ENCODE measurements at regions not wholly inside any gene's neighbourhood (a gene's known extent, or its start where the extent isn't known, plus 50 kb on each side); places are given as distances from the start of the nearest gene placed in this dataset.
A peak's percentile ranks its signal among the peaks of the same experiment; 100 is the strongest.

- Histone ChIP-seq H3K9ac (ENCODE audit: low read depth, low read length) (no peak overlapping the region), H3K4me3 (ENCODE audit: low read depth in 1 of 2, low read length in 2 of 2) (no peak overlapping the region), H4K20me1 (ENCODE audit: insufficient read depth, low read length) (no peaks in the 10 kb centered on the region), H3K4me2 (ENCODE audit: insufficient read depth, low read length) (no peak overlapping the region), H3K27me3 (ENCODE audit: insufficient read depth, low read length, poor library complexity) (no peaks in the 10 kb centered on the region), H3K36me3 (ENCODE audit: insufficient read depth, low read length) (no peaks in the 10 kb centered on the region), H3K4me1 (ENCODE audit: insufficient read depth, low read length) (peaks cover 8% of the 10 kb centered on the region), H2AFZ (ENCODE audit: low read depth, low read length) (no peak overlapping the region), H3K27ac (ENCODE audit: low read length) (no peak overlapping the region), H3K79me2 (ENCODE audit: insufficient read depth, low read length) (no peaks in the 10 kb centered on the region), H3K9me3 (ENCODE audit: insufficient read depth, low read length, severe bottlenecking) (peaks cover 24% of the 10 kb centered on the region)
- no peak for TF ChIP-seq CTCF (IDR thresholded peaks at IDR 0.05; ENCODE audit: borderline replicate concordance, extremely low read depth, low read length, poor library complexity, severe bottlenecking)
- no peak for TF ChIP-seq EZH2 (IDR thresholded peaks at IDR 0.05; ENCODE audit: borderline replicate concordance, low read depth, low read length, severe bottlenecking)
- ATAC-seq (ENCODE audit: insufficient read depth, low read depth) (no peak), DNase-seq (no peak)
Measured at GRCh38 chr6:166104107-166104506, 63.5 kb downstream of the TBXT start.

- Histone ChIP-seq H3K27ac (ENCODE audit: low read length) (no peak overlapping the region), H3K4me3 (ENCODE audit: low read depth in 1 of 2, low read length in 2 of 2) (no peak overlapping the region), H3K27me3 (ENCODE audit: insufficient read depth, low read length, poor library complexity) (no peaks in the 10 kb centered on the region), H3K36me3 (ENCODE audit: insufficient read depth, low read length) (no peaks in the 10 kb centered on the region), H3K79me2 (ENCODE audit: insufficient read depth, low read length) (no peaks in the 10 kb centered on the region), H3K4me2 (ENCODE audit: insufficient read depth, low read length) (no peak overlapping the region), H4K20me1 (ENCODE audit: insufficient read depth, low read length) (no peaks in the 10 kb centered on the region), H2AFZ (ENCODE audit: low read depth, low read length) (no peak overlapping the region), H3K9me3 (ENCODE audit: insufficient read depth, low read length, severe bottlenecking) (peaks cover 29% of the 10 kb centered on the region), H3K9ac (ENCODE audit: low read depth, low read length) (no peak overlapping the region), H3K4me1 (ENCODE audit: insufficient read depth, low read length) (peaks cover 8% of the 10 kb centered on the region)
- TF ChIP-seq EZH2 (IDR thresholded peaks at IDR 0.05; ENCODE audit: borderline replicate concordance, low read depth, low read length, severe bottlenecking), result no peak
- no peak for TF ChIP-seq CTCF (IDR thresholded peaks at IDR 0.05; ENCODE audit: borderline replicate concordance, extremely low read depth, low read length, poor library complexity, severe bottlenecking)
- ATAC-seq (ENCODE audit: insufficient read depth, low read depth) (no peak), DNase-seq (no peak)
Measured at GRCh38 chr6:166101819-166102419, 65.7 kb downstream of the TBXT start.

GRCh38 chr6:166097914-166098522, 69.6 kb downstream of the TBXT start:
- peak; percentile 46 for DNase-seq
- peak; percentile 67; the same call in 2 of the 3 replicates for ATAC-seq (ENCODE audit: insufficient read depth, low read depth)
- Histone ChIP-seq H3K27ac (ENCODE audit: low read length) (no peak overlapping the region), H3K9ac (ENCODE audit: low read depth, low read length) (no peak overlapping the region), H3K4me2 (ENCODE audit: insufficient read depth, low read length) (no peak overlapping the region), H4K20me1 (ENCODE audit: insufficient read depth, low read length) (no peaks in the 10 kb centered on the region), H3K4me1 (ENCODE audit: insufficient read depth, low read length) (no peaks in the 10 kb centered on the region), H3K79me2 (ENCODE audit: insufficient read depth, low read length) (no peaks in the 10 kb centered on the region), H3K9me3 (ENCODE audit: insufficient read depth, low read length, severe bottlenecking) (peaks cover 29% of the 10 kb centered on the region), H3K4me3 (ENCODE audit: low read depth in 1 of 2, low read length in 2 of 2) (no peak overlapping the region), H2AFZ (ENCODE audit: low read depth, low read length) (no peak overlapping the region), H3K27me3 (ENCODE audit: insufficient read depth, low read length, poor library complexity) (no peaks in the 10 kb centered on the region), H3K36me3 (ENCODE audit: insufficient read depth, low read length) (no peaks in the 10 kb centered on the region)
- TF ChIP-seq EZH2 (IDR thresholded peaks at IDR 0.05; ENCODE audit: borderline replicate concordance, low read depth, low read length, severe bottlenecking) (no peak), CTCF (IDR thresholded peaks at IDR 0.05; ENCODE audit: borderline replicate concordance, extremely low read depth, low read length, poor library complexity, severe bottlenecking) (peak; percentile 18)

All from DND-41 (cell line).